ENCODE measurements at regions not wholly inside any gene's neighbourhood (a gene's known extent, or its start where the extent isn't known, plus 50 kb on each side); places are given as distances from the start of the nearest gene placed in this dataset.
"Not testable (repeated sequence)": the region's sequence is repeated elsewhere in the genome, so short reads cannot be mapped to it uniquely, and the experiment has no call there.

DNA sequence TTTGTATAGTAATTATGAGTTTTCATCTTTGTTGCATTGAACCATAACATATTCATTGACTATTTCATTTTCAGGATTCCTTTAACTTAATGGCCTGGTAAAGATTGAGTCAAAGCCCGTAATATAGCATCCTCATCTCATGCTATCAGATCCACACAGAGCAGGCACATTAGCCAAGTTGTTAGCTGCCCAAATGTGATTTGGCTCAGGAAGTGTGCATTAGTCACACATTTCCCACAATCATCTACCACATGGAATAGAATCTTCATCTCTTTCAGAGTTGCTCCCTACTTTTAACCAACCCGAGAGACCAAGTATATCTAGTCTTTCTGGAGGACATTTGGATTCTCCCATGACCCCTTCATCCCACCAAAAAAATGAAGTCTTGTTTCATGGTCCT lies 481.0 kb upstream of the PTGER4 start:
- WGBS, 2 donors (ENCODE audit: low coverage in 1 of 2) = 84 to 88% methylated on average over 2 of the region's 2 CpGs
- intact Hi-C loops (cut with DNase I; ENCODE audit: low total_unique reads) (no loop called here), in situ Hi-C loops (cut with MboI; ENCODE audit: low pct_ligation_motif_present in 1 of 4, low pct_unique_long_range_greater_than_20kb in 1 of 4, low sequenced_read_pairs in 3 of 4) (no loop called here)
- no peaks in the 10 kb centered on the region for H3K27me3 ChIP-seq
- H3K4me1 ChIP-seq = no peaks in the 10 kb centered on the region
- no peaks in the 10 kb centered on the region for H3K36me3 ChIP-seq
- DNase-seq = no peak
- no peaks in the 10 kb centered on the region for H3K9me3 ChIP-seq
- H3K27ac ChIP-seq = no peak overlapping the region
- no peak overlapping the region for H3K4me3 ChIP-seq
- TF ChIP-seq EP300 (IDR thresholded peaks at IDR 0.05; ENCODE audit: low read depth) (no peak), POLR2AphosphoS5 (IDR thresholded peaks at IDR 0.05) (no peak), POLR2A (IDR thresholded peaks at IDR 0.05) (no peak)
- TF ChIP-seq, protein P1, sequence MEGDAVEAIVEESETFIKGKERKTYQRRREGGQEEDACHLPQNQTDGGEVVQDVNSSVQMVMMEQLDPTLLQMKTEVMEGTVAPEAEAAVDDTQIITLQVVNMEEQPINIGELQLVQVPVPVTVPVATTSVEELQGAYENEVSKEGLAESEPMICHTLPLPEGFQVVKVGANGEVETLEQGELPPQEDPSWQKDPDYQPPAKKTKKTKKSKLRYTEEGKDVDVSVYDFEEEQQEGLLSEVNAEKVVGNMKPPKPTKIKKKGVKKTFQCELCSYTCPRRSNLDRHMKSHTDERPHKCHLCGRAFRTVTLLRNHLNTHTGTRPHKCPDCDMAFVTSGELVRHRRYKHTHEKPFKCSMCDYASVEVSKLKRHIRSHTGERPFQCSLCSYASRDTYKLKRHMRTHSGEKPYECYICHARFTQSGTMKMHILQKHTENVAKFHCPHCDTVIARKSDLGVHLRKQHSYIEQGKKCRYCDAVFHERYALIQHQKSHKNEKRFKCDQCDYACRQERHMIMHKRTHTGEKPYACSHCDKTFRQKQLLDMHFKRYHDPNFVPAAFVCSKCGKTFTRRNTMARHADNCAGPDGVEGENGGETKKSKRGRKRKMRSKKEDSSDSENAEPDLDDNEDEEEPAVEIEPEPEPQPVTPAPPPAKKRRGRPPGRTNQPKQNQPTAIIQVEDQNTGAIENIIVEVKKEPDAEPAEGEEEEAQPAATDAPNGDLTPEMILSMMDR (IDR thresholded peaks at IDR 0.05) = no peak

GRCh38 chr5:40195574-40195973 lies 484.1 kb upstream of the PTGER4 start:
- H3K36me3 ChIP-seq; DNase-seq; H3K4me3 ChIP-seq; H3K27ac ChIP-seq; in situ Hi-C loops (cut with MboI; ENCODE audit: low pct_ligation_motif_present in 1 of 4, low pct_unique_long_range_greater_than_20kb in 1 of 4, low sequenced_read_pairs in 3 of 4); H3K9me3 ChIP-seq; H3K4me1 ChIP-seq; H3K27me3 ChIP-seq; intact Hi-C loops (cut with DNase I; ENCODE audit: low total_unique reads): not testable (repeated sequence)
- 95 to 100% methylated on average over 1 to 7 of the region's 7 CpGs for WGBS, 2 donors (ENCODE audit: low coverage in 1 of 2)

DNA sequence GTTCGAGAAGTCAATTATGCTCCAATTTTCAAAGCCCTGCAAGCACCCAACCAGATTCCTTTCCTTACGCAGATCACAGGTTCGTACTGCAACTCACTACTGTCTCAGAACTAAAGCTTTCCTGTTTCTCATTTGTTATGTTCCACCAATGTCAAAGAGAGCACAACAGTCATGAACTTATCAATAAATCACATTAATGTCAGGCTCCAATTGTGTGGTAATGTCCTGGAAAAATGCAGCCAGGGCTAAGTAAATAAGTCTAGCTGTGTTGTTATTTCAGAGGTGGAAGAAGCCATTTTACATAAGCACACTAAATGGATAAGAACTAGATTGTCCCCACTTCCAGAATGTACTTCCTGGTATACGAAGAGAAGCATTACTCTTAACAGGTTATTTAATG lies 488.6 kb upstream of the PTGER4 start:
- 58 to 69% methylated on average over 4 of the region's 4 CpGs for WGBS, 2 donors (ENCODE audit: low coverage in 1 of 2)
- Histone ChIP-seq H3K27ac (no peak overlapping the region), H3K9me3 (no peaks in the 10 kb centered on the region), H3K4me1 (no peaks in the 10 kb centered on the region), H3K4me3 (no peak overlapping the region), H3K36me3 (no peaks in the 10 kb centered on the region), H3K27me3 (no peaks in the 10 kb centered on the region)
- DNase-seq = no peak
- intact Hi-C loops (cut with DNase I; ENCODE audit: low total_unique reads) (no loop called here), in situ Hi-C loops (cut with MboI; ENCODE audit: low pct_ligation_motif_present in 1 of 4, low pct_unique_long_range_greater_than_20kb in 1 of 4, low sequenced_read_pairs in 3 of 4) (no loop called here)
- TF ChIP-seq POLR2AphosphoS5 (IDR thresholded peaks at IDR 0.05) (no peak), POLR2A (IDR thresholded peaks at IDR 0.05) (no peak), EP300 (IDR thresholded peaks at IDR 0.05; ENCODE audit: low read depth) (no peak)
- TF ChIP-seq, protein P1 (IDR thresholded peaks at IDR 0.05) = no peak

DNA sequence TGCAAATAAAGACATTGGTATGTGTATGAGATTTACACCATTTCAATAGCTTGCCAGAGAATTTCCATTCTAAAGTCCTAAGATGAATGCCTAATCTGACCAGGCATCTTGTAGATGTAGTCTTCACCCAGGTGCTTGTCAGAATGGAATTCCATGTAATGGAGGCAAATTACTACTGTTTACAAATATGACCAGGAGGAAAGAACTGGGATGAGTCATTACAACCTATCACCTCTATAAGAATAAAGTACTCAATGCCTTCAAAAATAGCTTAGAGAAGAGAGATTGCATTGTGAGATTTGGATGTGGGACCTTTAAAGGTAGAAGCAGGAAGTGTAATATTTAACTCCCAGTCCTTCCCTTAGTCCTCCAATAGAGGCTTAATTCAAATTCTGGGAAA lies 507.0 kb upstream of the PTGER4 start:
- TF ChIP-seq POLR2A (IDR thresholded peaks at IDR 0.05) (no peak), POLR2AphosphoS5 (IDR thresholded peaks at IDR 0.05) (no peak), EP300 (IDR thresholded peaks at IDR 0.05; ENCODE audit: low read depth) (no peak)
- TF ChIP-seq, protein P1 (IDR thresholded peaks at IDR 0.05) = no peak
- in situ Hi-C loops (cut with MboI; ENCODE audit: low pct_ligation_motif_present in 1 of 4, low pct_unique_long_range_greater_than_20kb in 1 of 4, low sequenced_read_pairs in 3 of 4) (no loop called here), intact Hi-C loops (cut with DNase I; ENCODE audit: low total_unique reads) (no loop called here)
- H3K4me3 ChIP-seq = no peak overlapping the region
- no peaks in the 10 kb centered on the region for H3K36me3 ChIP-seq
- H3K27me3 ChIP-seq = no peaks in the 10 kb centered on the region
- DNase-seq = no peak
- no peaks in the 10 kb centered on the region for H3K4me1 ChIP-seq
- H3K27ac ChIP-seq = no peak overlapping the region
- peaks cover 5 to 11% of the 10 kb centered on the region in 2 donors for H3K9me3 ChIP-seq

DNA sequence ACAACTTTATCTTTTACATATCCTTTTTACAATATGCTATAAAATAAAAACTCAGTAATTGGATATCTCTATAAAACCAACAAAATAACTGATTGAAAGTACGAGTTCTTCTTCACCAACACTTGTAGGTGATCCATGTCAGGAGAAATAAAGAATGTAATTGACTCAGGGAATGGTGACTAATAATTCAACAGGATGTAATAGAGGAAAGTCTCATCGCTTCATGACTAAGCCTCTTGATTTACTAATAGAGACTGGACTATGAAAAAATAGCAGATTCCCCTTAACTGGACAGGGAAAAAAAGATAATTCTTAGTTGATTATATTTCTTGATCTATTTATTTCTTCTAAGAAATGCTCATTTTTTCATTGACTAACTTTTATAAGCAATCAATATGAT lies 507.7 kb upstream of the PTGER4 start:
- Histone ChIP-seq H3K9me3 (peaks cover 5 to 11% of the 10 kb centered on the region in 2 donors), H3K36me3 (no peaks in the 10 kb centered on the region), H3K4me3 (no peak overlapping the region), H3K27me3 (no peaks in the 10 kb centered on the region), H3K4me1 (no peaks in the 10 kb centered on the region), H3K27ac (no peak overlapping the region)
- in situ Hi-C loops (cut with MboI; ENCODE audit: low pct_ligation_motif_present in 1 of 4, low pct_unique_long_range_greater_than_20kb in 1 of 4, low sequenced_read_pairs in 3 of 4) = no loop called here
- no peak for TF ChIP-seq POLR2AphosphoS5 (IDR thresholded peaks at IDR 0.05)
- TF ChIP-seq, protein P1 (IDR thresholded peaks at IDR 0.05) = no peak
- no peak for TF ChIP-seq EP300 (IDR thresholded peaks at IDR 0.05; ENCODE audit: low read depth)
- TF ChIP-seq POLR2A (IDR thresholded peaks at IDR 0.05) = no peak
- intact Hi-C loops (cut with DNase I; ENCODE audit: low total_unique reads) = no loop called here
- DNase-seq = no peak
- WGBS, 2 donors (ENCODE audit: low coverage in 1 of 2) = 44 to 83% methylated on average over 2 of the region's 2 CpGs

Data from transverse colon (tissue), 4 donors.